Endothelial cell of umbilical vein (primary cell): ENCODE measurements at regions not wholly inside any gene's neighbourhood (a gene's known extent, or its start where the extent isn't known, plus 50 kb on each side); places are given as distances from the start of the nearest gene placed in this dataset.

Source experiments
- BruUV-seq: library from RNA; stranded (reverse); fragments of 400-500 nt; replicated peaks from 2 replicates; lab custom pipeline; 2021; lab: Mats Ljungman, UMichigan
- CTCF ChIA-PET: fragments of 300-600, 350-600 bp; sonication (Branson Sonifier 250); formaldehyde crosslinking; loops from one replicate; lab custom pipeline; 2021; ENCODE audit warnings: antibody characterized with exemption, inconsistent platforms; lab: Charles Lee
- POLR2A ChIA-PET: fragments of 300-600, 350-600 bp; sonication (Branson Sonifier 250); formaldehyde crosslinking; loops from one replicate; lab custom pipeline; 2021; ENCODE audit warnings: antibody characterized with exemption, inconsistent platforms; lab: Charles Lee
- DNase-seq: peaks from one replicate; pipeline ENCODE4 v3.0.0-alpha.2; 2011; ENCODE audit warnings: low read depth, low spot score
- FAIRE-seq: peaks from 2 replicates; lab custom pipeline; 2011; peaks lifted over from hg19 to GRCh38; lab: Jason Lieb, UNC
- H2AFZ ChIP-seq: 2 replicates; pipeline ENCODE4 v1.6.0; 2012; ENCODE audit warnings: low read depth, low read length, control low read depth, inconsistent platforms
- H3K27ac ChIP-seq: 2 replicates; pipeline ENCODE4 v1.5.1; 2011; ENCODE audit warnings: low read depth, mild to moderate bottlenecking, control low read depth, low read length, moderate library complexity; ENCODE audit not compliant: insufficient read depth
- H3K27me3 ChIP-seq, 2 experiments: 2 replicates each; pipeline versions ENCODE4 v1.6.0 to v1.6.1; 2011; ENCODE audit warnings: low read length in 2 of 2, mixed read lengths in 1 of 2; ENCODE audit not compliant: control insufficient read depth in 2 of 2, insufficient read depth in 2 of 2
- H3K36me3 ChIP-seq, 2 experiments: 2 replicates in 1 of 2; 3 replicates in 1 of 2; pipeline ENCODE4 v1.5.1; 2011; ENCODE audit warnings: low read length in 2 of 2, mild to moderate bottlenecking in 1 of 2, moderate library complexity in 1 of 2; ENCODE audit not compliant: control insufficient read depth in 2 of 2, insufficient read depth in 2 of 2; ENCODE audit errors: extremely low read depth in 1 of 2
- H3K4me1 ChIP-seq: 3 replicates; pipeline ENCODE4 v1.5.1; 2011; ENCODE audit warnings: mild to moderate bottlenecking, low read length; ENCODE audit not compliant: control insufficient read depth, insufficient read depth; ENCODE audit errors: extremely low read depth
- H3K4me2 ChIP-seq: 2 replicates; pipeline ENCODE4 v1.6.1; 2011; ENCODE audit warnings: low read length, control low read depth, mixed read lengths; ENCODE audit not compliant: insufficient read depth
- H3K4me3 ChIP-seq, 3 experiments: fragments of 200-600 bp in 1 of 3; sonication (generic), shearing (Covaris generic) in 1 of 3; replicated peaks in 1 of 3; 2 replicates each; pipeline ENCODE4 v1.5.1; 2011 to 2016; ENCODE audit warnings: control low read depth in 3 of 3, low read length in 3 of 3, mild to moderate bottlenecking in 2 of 3, inconsistent platforms in 1 of 3, low read depth in 1 of 3, moderate library complexity in 1 of 3; ENCODE audit not compliant: insufficient read depth in 1 of 3
- H3K79me2 ChIP-seq: 2 replicates; pipeline ENCODE4 v1.6.0; 2012; ENCODE audit warnings: low read length, inconsistent platforms; ENCODE audit not compliant: control insufficient read depth, insufficient read depth
- H3K9ac ChIP-seq: replicated peaks from 2 replicates; pipeline ENCODE3; 2011; ENCODE audit warnings: low read length, control low read depth; ENCODE audit not compliant: insufficient read depth; ENCODE audit errors: extremely low read depth
- H3K9me1 ChIP-seq: replicated peaks from 3 replicates; pipeline ENCODE4 v1.6.0; 2011; ENCODE audit warnings: mild to moderate bottlenecking, low read length; ENCODE audit not compliant: control insufficient read depth, insufficient read depth; ENCODE audit errors: extremely low read depth
- H3K9me3 ChIP-seq: replicated peaks from 2 replicates; pipeline ENCODE4 v1.5.1; 2012; ENCODE audit warnings: low read length, inconsistent platforms; ENCODE audit not compliant: control insufficient read depth, insufficient read depth
- H4K20me1 ChIP-seq: replicated peaks from 2 replicates; pipeline ENCODE3; 2011; ENCODE audit warnings: mild to moderate bottlenecking, low read length; ENCODE audit not compliant: control insufficient read depth, insufficient read depth; ENCODE audit errors: extremely low read depth
- CTCF ChIP-seq, 2 donors: IDR thresholded peaks; 1 replicate in 1 of 2; 2 replicates in 1 of 2; pipeline ENCODE4 v1.5.1; 2011; ENCODE audit warnings: low read length in 2 of 2, mild to moderate bottlenecking in 2 of 2, moderate library complexity in 2 of 2, control low read depth in 1 of 2, inconsistent platforms in 1 of 2, low read depth in 1 of 2; ENCODE audit not compliant: insufficient read depth in 1 of 2; ENCODE audit errors: extremely low read depth in 1 of 2
- EZH2 ChIP-seq: IDR thresholded peaks from 2 replicates; pipeline ENCODE4 v1.6.1; 2012; ENCODE audit warnings: borderline replicate concordance, low read depth, mild to moderate bottlenecking, moderate library complexity, low read length, inconsistent platforms; ENCODE audit not compliant: severe bottlenecking
- FOS ChIP-seq: IDR thresholded peaks from 2 replicates; pipeline ENCODE4 v1.6.1; 2011; ENCODE audit warnings: mild to moderate bottlenecking, low read length, moderate library complexity, borderline replicate concordance; ENCODE audit not compliant: insufficient read depth
- GATA2 ChIP-seq: IDR thresholded peaks from 2 replicates; pipeline ENCODE4 v1.7.0; 2011; ENCODE audit warnings: low read depth, mild to moderate bottlenecking, moderate library complexity, mixed read lengths, low read length; ENCODE audit not compliant: insufficient read length, insufficient read depth
- JUN ChIP-seq: IDR thresholded peaks from 2 replicates; pipeline ENCODE4 v1.6.1; 2011; ENCODE audit warnings: borderline replicate concordance, low read depth; ENCODE audit not compliant: insufficient read length, insufficient read depth
- MAX ChIP-seq: IDR thresholded peaks from 2 replicates; pipeline ENCODE4 v1.6.1; 2011; ENCODE audit not compliant: insufficient read depth, insufficient read length
- MYC ChIP-seq: IDR thresholded peaks from one replicate; pipeline ENCODE4 v1.6.1; 2011; ENCODE audit warnings: mild to moderate bottlenecking, low read depth, low read length
- POLR2A ChIP-seq: IDR thresholded peaks from 2 replicates; pipeline ENCODE4 v1.6.1; 2012; ENCODE audit warnings: low read depth, mild to moderate bottlenecking, control low read depth, low read length
- POLR2AphosphoS5 ChIP-seq: IDR thresholded peaks from 2 replicates; pipeline ENCODE4 v1.6.1; 2012; ENCODE audit warnings: low read depth, mild to moderate bottlenecking, control low read depth, low read length, moderate library complexity; ENCODE audit not compliant: insufficient read depth
- dilution Hi-C: fragments of 300-500 bp; cut with MboI; formaldehyde crosslinking; loops from one replicate; pipeline ENCODE4 v1.15.0; 2019; ENCODE audit warnings: low sequenced_read_pairs; ENCODE audit not compliant: extremely low pct_ligation_motif_present
- intact Hi-C: fragments of 100-400 bp; cut with micrococcal nuclease; formaldehyde crosslinking; loops from one replicate; pipeline ENCODE4 v1.10.0; 2022

GRCh38 chr6:156396068-156396771, 381.0 kb upstream of the ARID1B start:
- no peak for DNase-seq

More at GRCh38 chr6:156396068-156396771, 381.0 kb upstream of the ARID1B start:
- BruUV-seq, result no TSS peak
- Histone ChIP-seq H3K27ac (no peak overlapping the region), H3K27me3 (peaks cover 0 to 1% of the 10 kb centered on the region in 2 experiments), H3K9ac (no peak overlapping the region), H3K36me3 (no peaks in the 10 kb centered on the region), H3K79me2 (no peaks in the 10 kb centered on the region), H3K4me1 (no peaks in the 10 kb centered on the region), H2AFZ (no peak overlapping the region), H3K4me3 (no peak overlapping the region), H3K4me2 (no peak overlapping the region), H4K20me1 (no peaks in the 10 kb centered on the region), H3K9me3 (no peaks in the 10 kb centered on the region), H3K9me1 (no peaks in the 10 kb centered on the region)
- intact Hi-C loops (no loop called here), dilution Hi-C loops (no loop called here)
- ChIA-PET POLR2A (no interaction called here), CTCF (no interaction called here)
- TF ChIP-seq POLR2A (no peak), CTCF (IDR thresholded peaks at IDR 0.05; ENCODE audit: extremely low read depth in 1 of 2, insufficient read depth in 1 of 2, low read depth in 1 of 2, low read length in 2 of 2) (no peak), FOS (no peak), JUN (no peak), EZH2 (no peak), GATA2 (no peak), MAX (no peak), MYC (no peak), POLR2AphosphoS5 (no peak)
- no peak for FAIRE-seq
